ENCODE measurements at regions not wholly inside any gene's neighbourhood (a gene's known extent, or its start where the extent isn't known, plus 50 kb on each side); places are given as distances from the start of the nearest gene placed in this dataset.

- Histone ChIP-seq H3K9me3 (ENCODE audit: low read length) (no peaks in the 10 kb centered on the region), H3K9me2 (ENCODE audit: low read depth, low read length) (no peaks in the 10 kb centered on the region), H3K9ac (ENCODE audit: low read length) (no peak overlapping the region), H3K27me3 (ENCODE audit: insufficient read depth, low read length) (no peaks in the 10 kb centered on the region), H2AFZ (ENCODE audit: low read length) (no peak overlapping the region), H3K4me3 (ENCODE audit: low read depth, low read length, poor library complexity, severe bottlenecking) (no peak overlapping the region), H3K4me1 (ENCODE audit: insufficient read depth, low read length, severe bottlenecking) (no peaks in the 10 kb centered on the region), H4K20me1 (ENCODE audit: insufficient read depth, low read length) (no peaks in the 10 kb centered on the region), H3K36me3 (ENCODE audit: insufficient read depth, low read length) (no peaks in the 10 kb centered on the region), H3K4me2 (ENCODE audit: low read length) (no peak overlapping the region), H3F3A (ENCODE audit: insufficient read depth, low read length) (no peaks in the 10 kb centered on the region), H3K79me2 (ENCODE audit: insufficient read depth, low read length) (no peaks in the 10 kb centered on the region), H3K27ac (ENCODE audit: low read depth, low read length, poor library complexity, severe bottlenecking) (no peak overlapping the region)
- TF ChIP-seq EZH2 (IDR thresholded peaks at IDR 0.05; ENCODE audit: borderline replicate concordance, low read length): no peak
- TF ChIP-seq CTCF (IDR thresholded peaks at IDR 0.05; ENCODE audit: low read length): no peak
These were observed 788.4 kb downstream of the FRK start for GRCh38 chr6:115272311-115272710.

DNA sequence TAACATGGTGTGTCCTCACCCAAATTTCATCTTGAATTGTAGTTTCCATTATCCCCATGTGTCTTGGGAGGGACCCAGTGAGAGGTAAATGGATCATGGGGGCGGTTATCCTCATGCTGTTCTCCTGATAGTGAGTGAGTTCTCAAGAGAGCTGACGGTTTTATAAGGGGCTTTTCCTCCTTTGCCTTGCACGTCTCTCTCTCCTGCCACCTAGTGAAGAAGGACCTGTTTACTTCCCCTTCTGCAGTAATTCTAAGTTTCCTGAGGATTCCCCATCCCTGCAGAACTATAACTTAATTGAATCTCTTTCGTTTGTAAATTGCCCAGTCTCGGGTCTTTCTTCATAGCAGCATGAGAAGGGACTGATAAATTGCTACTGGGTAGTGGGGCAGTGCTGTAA, 789.3 kb downstream of the FRK start:
- H3K4me2 ChIP-seq (ENCODE audit: low read length): no peak overlapping the region
- H3K36me3 ChIP-seq (ENCODE audit: insufficient read depth, low read length): no peaks in the 10 kb centered on the region
- no peaks in the 10 kb centered on the region for H3K9me2 ChIP-seq (ENCODE audit: low read depth, low read length)
- H3K9me3 ChIP-seq (ENCODE audit: low read length): no peaks in the 10 kb centered on the region
- no peak overlapping the region for H3K4me3 ChIP-seq (ENCODE audit: low read depth, low read length, poor library complexity, severe bottlenecking)
- H3K27ac ChIP-seq (ENCODE audit: low read depth, low read length, poor library complexity, severe bottlenecking): no peak overlapping the region
- no peaks in the 10 kb centered on the region for H3K79me2 ChIP-seq (ENCODE audit: insufficient read depth, low read length)
- TF ChIP-seq EZH2 (IDR thresholded peaks at IDR 0.05; ENCODE audit: borderline replicate concordance, low read length): no peak
- no peak for TF ChIP-seq CTCF (IDR thresholded peaks at IDR 0.05; ENCODE audit: low read length)
- H4K20me1 ChIP-seq (ENCODE audit: insufficient read depth, low read length): no peaks in the 10 kb centered on the region
- no peaks in the 10 kb centered on the region for H3F3A ChIP-seq (ENCODE audit: insufficient read depth, low read length)
- H3K4me1 ChIP-seq (ENCODE audit: insufficient read depth, low read length, severe bottlenecking): no peaks in the 10 kb centered on the region
- H3K9ac ChIP-seq (ENCODE audit: low read length): no peak overlapping the region
- H3K27me3 ChIP-seq (ENCODE audit: insufficient read depth, low read length): no peaks in the 10 kb centered on the region
- no peak overlapping the region for H2AFZ ChIP-seq (ENCODE audit: low read length)

DNA sequence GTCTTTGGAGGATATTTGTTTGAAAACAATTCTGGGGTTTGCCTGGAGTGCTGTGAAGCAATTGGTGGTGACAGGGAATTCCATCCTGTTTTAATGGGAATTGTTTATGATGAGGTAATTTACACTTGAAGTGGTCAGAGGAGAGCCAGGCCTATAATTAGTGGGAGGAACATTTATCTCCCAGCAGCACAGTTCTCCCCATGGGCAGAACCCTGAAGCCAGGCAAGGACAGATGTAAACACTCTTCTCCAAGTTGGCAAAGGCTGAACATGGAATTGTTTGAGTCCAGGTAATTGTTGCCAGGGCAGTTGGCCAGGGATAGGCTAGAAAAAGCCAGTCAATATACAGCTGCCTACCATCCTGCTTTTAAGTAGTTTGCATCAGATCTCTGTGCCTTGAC, 789.7 kb downstream of the FRK start:
- Histone ChIP-seq H4K20me1 (ENCODE audit: insufficient read depth, low read length) (no peaks in the 10 kb centered on the region), H3K4me3 (ENCODE audit: low read depth, low read length, poor library complexity, severe bottlenecking) (no peak overlapping the region), H3K27ac (ENCODE audit: low read depth, low read length, poor library complexity, severe bottlenecking) (no peak overlapping the region)

More for the DNA sequence above, 789.7 kb downstream of the FRK start:
- no peaks in the 10 kb centered on the region for H3K9me2 ChIP-seq (ENCODE audit: low read depth, low read length)
- H3K36me3 ChIP-seq (ENCODE audit: insufficient read depth, low read length): no peaks in the 10 kb centered on the region
- H3K79me2 ChIP-seq (ENCODE audit: insufficient read depth, low read length): no peaks in the 10 kb centered on the region
- no peak overlapping the region for H3K4me2 ChIP-seq (ENCODE audit: low read length)
- no peaks in the 10 kb centered on the region for H3F3A ChIP-seq (ENCODE audit: insufficient read depth, low read length)
- no peaks in the 10 kb centered on the region for H3K27me3 ChIP-seq (ENCODE audit: insufficient read depth, low read length)
- H2AFZ ChIP-seq (ENCODE audit: low read length): no peak overlapping the region
- no peaks in the 10 kb centered on the region for H3K4me1 ChIP-seq (ENCODE audit: insufficient read depth, low read length, severe bottlenecking)
- no peak overlapping the region for H3K9ac ChIP-seq (ENCODE audit: low read length)
- no peak for TF ChIP-seq CTCF (IDR thresholded peaks at IDR 0.05; ENCODE audit: low read length)
- no peak for TF ChIP-seq EZH2 (IDR thresholded peaks at IDR 0.05; ENCODE audit: borderline replicate concordance, low read length)
- H3K9me3 ChIP-seq (ENCODE audit: low read length): no peaks in the 10 kb centered on the region

All from OCI-LY1 (cell line).